ENCODE measurements at regions not wholly inside any gene's neighbourhood (a gene's known extent, or its start where the extent isn't known, plus 50 kb on each side); places are given as distances from the start of the nearest gene placed in this dataset.

- Histone ChIP-seq H3K23ac (ENCODE audit: insufficient read length) (no peak overlapping the region), H2BK120ac (replicated peaks; ENCODE audit: low read depth, low read length) (no peak overlapping the region), H3K14ac (ENCODE audit: insufficient read length) (no peak overlapping the region), H3K9ac (replicated peaks in 1 of 4; ENCODE audit: extremely low read depth in 1 of 4, low read depth in 3 of 4, low read length in 3 of 4) (no peak overlapping the region), H2BK15ac (ENCODE audit: low read length) (no peak overlapping the region), H4K5ac (ENCODE audit: insufficient read length, low read depth, low read length) (no peak overlapping the region), H4K20me1 (replicated peaks in 1 of 2; ENCODE audit: control insufficient read depth in 1 of 2, insufficient read depth in 2 of 2, low read length in 2 of 2) (peaks cover 0 to 1% of the 10 kb centered on the region in 2 experiments), H3K4ac (replicated peaks; ENCODE audit: insufficient read length, low read depth, low read length) (no peak overlapping the region), H3K4me2 (ENCODE audit: insufficient read depth in 1 of 2, low read depth in 2 of 2, low read length in 2 of 2) (no peak overlapping the region), H2AFZ (ENCODE audit: low read length) (no peak overlapping the region), H3K4me1 (replicated peaks in 1 of 4; ENCODE audit: control insufficient read depth in 3 of 4, insufficient read depth in 4 of 4, low read length in 3 of 4) (peaks cover 0 to 3% (median 1%) of the 10 kb centered on the region in 4 experiments; a peak in 2 of 7 replicates), H3K9me3 (ENCODE audit: insufficient read depth in 2 of 2, low read depth in 1 of 2, low read length in 1 of 2) (no peaks in the 10 kb centered on the region), H3K56ac (replicated peaks; ENCODE audit: insufficient read length, low read depth, low read length) (no peak overlapping the region), H4K91ac (replicated peaks; ENCODE audit: insufficient read length, low read length) (no peak overlapping the region), H3K27ac (ENCODE audit: low read depth, low read length) (no peak overlapping the region), H3K23me2 (ENCODE audit: low read depth, low read length) (no peaks in the 10 kb centered on the region), H2BK20ac (ENCODE audit: low read length) (no peak overlapping the region), H3K4me3 (ENCODE audit: extremely low read depth in 1 of 4, insufficient read depth in 2 of 4, low read depth in 3 of 4, low read length in 4 of 4) (no peak overlapping the region), H2AK5ac (ENCODE audit: low read depth, low read length) (no peak overlapping the region), H3K79me2 (ENCODE audit: control insufficient read depth in 1 of 2, insufficient read depth in 2 of 2, low read length in 2 of 2) (no peaks in the 10 kb centered on the region), H4K8ac (ENCODE audit: extremely low read depth, insufficient read depth, low read length) (no peak overlapping the region), H2BK5ac (ENCODE audit: low read depth, low read length) (no peak overlapping the region), H3K36me3 (ENCODE audit: control insufficient read depth in 2 of 4, insufficient read depth in 4 of 4, low read length in 3 of 4) (no peaks in the 10 kb centered on the region), H3K79me1 (ENCODE audit: low read depth, low read length) (no peaks in the 10 kb centered on the region), H3K18ac (ENCODE audit: extremely low read depth, low read length) (no peak overlapping the region), H3K27me3 (replicated peaks in 1 of 4; ENCODE audit: control insufficient read depth in 3 of 4, extremely low read depth in 1 of 4, insufficient read depth in 3 of 4, low read length in 3 of 4) (no peaks in the 10 kb centered on the region), H2BK12ac (ENCODE audit: low read depth, low read length) (no peak overlapping the region)
- no peak for TF ChIP-seq TBP (IDR thresholded peaks at IDR 0.05; ENCODE audit: low read depth, low read length)
- TF ChIP-seq KDM4A (IDR thresholded peaks at IDR 0.05; ENCODE audit: low read depth, low read length, severe bottlenecking) = no peak
- POLR2A ChIA-PET (ENCODE audit: partially characterized antibody) = no interaction called here
- CTCF ChIA-PET (ENCODE audit: partially characterized antibody) = no interaction called here
- FAIRE-seq (no peak), DNase-seq (ENCODE audit: low read depth in 1 of 2, low spot score in 2 of 2) (no peak)
Observed at GRCh38 chr12:60834372-60834771, 1238.5 kb downstream of the SLC16A7 start.
